Mesothelial cell of epicardium (in vitro differentiated cells): ENCODE measurements at regions not wholly inside any gene's neighbourhood (a gene's known extent, or its start where the extent isn't known, plus 50 kb on each side); places are given as distances from the start of the nearest gene placed in this dataset.

Experiments used
- DNase-seq, 2 experiments: peaks; one replicate each; pipeline ENCODE4 v3.0.0; 2021; ENCODE audit warnings: low spot score in 2 of 2; ENCODE audit not compliant: unreplicated experiment in 2 of 2
- H3K27ac Mint-ChIP-seq: 2 replicates; pipeline ENCODE4 v1.8.0; 2021; ENCODE audit warnings: mixed read lengths
- H3K27me3 Mint-ChIP-seq: 2 replicates; pipeline ENCODE4 v1.8.0; 2021; ENCODE audit warnings: low read depth, mixed read lengths
- H3K36me3 Mint-ChIP-seq: 2 replicates; pipeline ENCODE4 v1.8.0; 2021; ENCODE audit warnings: mixed read lengths
- H3K4me1 Mint-ChIP-seq: 2 replicates; pipeline ENCODE4 v1.8.0; 2021; ENCODE audit warnings: mixed read lengths
- H3K4me3 Mint-ChIP-seq: 2 replicates; pipeline ENCODE4 v1.8.0; 2021; ENCODE audit warnings: mild to moderate bottlenecking, moderate library complexity, mixed read lengths
- H3K9me3 Mint-ChIP-seq: 2 replicates; pipeline ENCODE4 v1.8.0; 2021; ENCODE audit warnings: mixed read lengths
- TF ChIP-seq, protein P1 (sequence below): fragments of 200-600 bp; sonication (generic); IDR thresholded peaks from one replicate; pipeline ENCODE4 v1.5.0; 2021; ENCODE audit warnings: antibody characterized with exemption; ENCODE audit not compliant: unreplicated experiment

DNA sequence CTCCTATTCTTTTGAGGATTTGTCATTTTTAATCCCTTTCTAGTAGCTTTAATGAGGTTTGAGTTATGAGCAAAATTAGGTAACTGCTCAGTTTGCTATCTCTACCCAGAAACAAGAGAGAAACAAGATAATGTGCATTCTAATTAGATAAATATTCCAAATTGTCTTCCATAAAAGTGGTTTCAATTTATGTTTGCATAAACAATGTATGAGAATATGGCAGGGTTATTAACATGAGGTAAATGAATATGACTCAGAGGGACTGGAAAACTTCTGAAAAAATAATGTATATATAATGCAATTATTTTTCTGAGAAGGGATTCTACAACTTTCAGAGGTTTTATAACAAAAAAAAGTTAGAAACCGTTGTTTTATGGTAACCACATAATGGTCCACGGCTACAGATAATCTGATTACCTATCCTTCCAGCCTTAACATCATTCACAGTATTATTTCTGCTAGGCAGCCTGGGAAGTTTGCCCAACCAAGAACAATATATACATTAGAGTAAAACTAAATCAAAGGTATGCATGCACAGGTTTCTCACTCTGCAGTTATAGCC is 101.2 kb downstream of the CRPPA start:
- H3K27ac Mint-ChIP-seq = no peak overlapping the region
- H3K9me3 Mint-ChIP-seq = peaks cover 25% of the 10 kb centered on the region
- no peak for DNase-seq
- H3K27me3 Mint-ChIP-seq = no peaks in the 10 kb centered on the region
- peaks cover 2% of the 10 kb centered on the region for H3K36me3 Mint-ChIP-seq
- peaks cover 8% of the 10 kb centered on the region for H3K4me1 Mint-ChIP-seq
- TF ChIP-seq, protein P1, sequence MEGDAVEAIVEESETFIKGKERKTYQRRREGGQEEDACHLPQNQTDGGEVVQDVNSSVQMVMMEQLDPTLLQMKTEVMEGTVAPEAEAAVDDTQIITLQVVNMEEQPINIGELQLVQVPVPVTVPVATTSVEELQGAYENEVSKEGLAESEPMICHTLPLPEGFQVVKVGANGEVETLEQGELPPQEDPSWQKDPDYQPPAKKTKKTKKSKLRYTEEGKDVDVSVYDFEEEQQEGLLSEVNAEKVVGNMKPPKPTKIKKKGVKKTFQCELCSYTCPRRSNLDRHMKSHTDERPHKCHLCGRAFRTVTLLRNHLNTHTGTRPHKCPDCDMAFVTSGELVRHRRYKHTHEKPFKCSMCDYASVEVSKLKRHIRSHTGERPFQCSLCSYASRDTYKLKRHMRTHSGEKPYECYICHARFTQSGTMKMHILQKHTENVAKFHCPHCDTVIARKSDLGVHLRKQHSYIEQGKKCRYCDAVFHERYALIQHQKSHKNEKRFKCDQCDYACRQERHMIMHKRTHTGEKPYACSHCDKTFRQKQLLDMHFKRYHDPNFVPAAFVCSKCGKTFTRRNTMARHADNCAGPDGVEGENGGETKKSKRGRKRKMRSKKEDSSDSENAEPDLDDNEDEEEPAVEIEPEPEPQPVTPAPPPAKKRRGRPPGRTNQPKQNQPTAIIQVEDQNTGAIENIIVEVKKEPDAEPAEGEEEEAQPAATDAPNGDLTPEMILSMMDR = no peak
- H3K4me3 Mint-ChIP-seq = no peak overlapping the region

- Mint-ChIP-seq H3K9me3 (peaks cover 18% of the 10 kb centered on the region), H3K36me3 (no peaks in the 10 kb centered on the region), H3K4me1 (peaks cover 5% of the 10 kb centered on the region), H3K27ac (no peak overlapping the region), H3K4me3 (no peak overlapping the region), H3K27me3 (no peaks in the 10 kb centered on the region)
- TF ChIP-seq, protein P1 = no peak
- no peak for DNase-seq
Measured at GRCh38 chr7:16318989-16319915, 102.1 kb downstream of the CRPPA start.

DNA sequence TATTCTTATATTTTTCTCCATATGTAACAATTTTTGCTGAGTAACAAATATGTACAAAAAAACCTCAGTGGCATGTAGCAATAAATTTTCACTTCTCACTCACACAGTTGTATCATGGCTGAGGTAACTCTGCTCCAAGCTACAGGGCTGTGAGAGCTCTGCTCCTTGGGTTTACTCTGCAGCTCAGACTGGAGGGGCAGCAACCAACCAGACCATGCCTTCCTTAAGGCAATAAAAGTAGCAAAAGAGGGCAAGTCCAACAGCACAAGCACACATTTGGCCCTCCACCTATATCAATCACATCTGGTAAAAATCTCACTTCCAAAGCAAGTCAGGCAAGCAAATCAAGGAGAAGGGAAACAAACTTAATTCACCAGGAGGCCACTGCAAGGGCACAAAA is 102.9 kb downstream of the CRPPA start:
- peaks cover 21% of the 10 kb centered on the region for H3K9me3 Mint-ChIP-seq
- H3K36me3 Mint-ChIP-seq = no peaks in the 10 kb centered on the region
- TF ChIP-seq, protein P1 = no peak
- no peak for DNase-seq
- no peak overlapping the region for H3K27ac Mint-ChIP-seq
- no peaks in the 10 kb centered on the region for H3K27me3 Mint-ChIP-seq
- H3K4me1 Mint-ChIP-seq = peaks cover 5% of the 10 kb centered on the region
- no peak overlapping the region for H3K4me3 Mint-ChIP-seq

DNA sequence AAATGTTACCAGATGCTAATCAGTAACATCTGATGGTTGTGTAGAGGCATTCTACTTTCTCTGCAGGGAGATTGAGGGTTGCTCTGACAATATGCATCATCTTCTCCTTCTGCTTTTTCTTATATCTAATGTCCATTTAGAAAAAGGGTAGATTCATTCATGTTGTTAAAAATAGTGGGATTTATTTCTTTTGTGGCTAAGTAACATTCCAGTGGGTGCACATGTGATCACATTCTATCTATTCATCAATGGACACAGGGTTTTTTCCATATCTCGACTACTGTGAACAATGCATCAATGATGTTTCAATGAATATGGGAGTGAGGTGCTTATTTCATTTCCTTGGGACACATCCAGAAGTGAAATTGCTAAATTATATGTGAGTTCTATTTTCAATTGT is 103.9 kb downstream of the CRPPA start:
- H3K9me3 Mint-ChIP-seq = peaks cover 21% of the 10 kb centered on the region
- peaks cover 5% of the 10 kb centered on the region for H3K4me1 Mint-ChIP-seq
- TF ChIP-seq, protein P1 = no peak
- no peak overlapping the region for H3K27ac Mint-ChIP-seq
- H3K27me3 Mint-ChIP-seq = no peaks in the 10 kb centered on the region
- H3K36me3 Mint-ChIP-seq = no peaks in the 10 kb centered on the region
- no peak for DNase-seq
- no peak overlapping the region for H3K4me3 Mint-ChIP-seq

DNA sequence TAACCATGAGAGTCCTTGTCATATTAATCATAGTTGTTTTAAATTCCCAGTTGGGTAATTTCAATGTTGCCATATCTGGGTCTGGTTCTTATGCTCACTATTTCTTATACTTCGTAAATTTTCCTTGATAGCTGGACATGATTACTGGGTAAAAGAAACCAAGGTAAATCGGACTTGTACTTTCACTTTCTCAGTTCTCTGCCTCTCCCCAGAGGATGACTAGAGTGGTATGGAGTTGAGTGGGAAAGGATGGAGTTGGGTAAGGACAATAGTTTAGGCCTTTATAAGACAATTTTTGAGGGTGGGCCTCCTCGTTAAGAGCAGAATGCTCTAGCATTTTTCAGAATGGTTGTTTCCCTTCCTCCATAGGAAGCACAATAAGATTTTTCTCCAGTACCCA is 106.1 kb downstream of the CRPPA start:
- Mint-ChIP-seq H3K4me3 (no peak overlapping the region), H3K4me1 (peaks cover 5% of the 10 kb centered on the region)
- TF ChIP-seq, protein P1 = no peak

More for the DNA sequence above, 106.1 kb downstream of the CRPPA start:
- no peaks in the 10 kb centered on the region for H3K27me3 Mint-ChIP-seq
- H3K36me3 Mint-ChIP-seq = no peaks in the 10 kb centered on the region
- H3K9me3 Mint-ChIP-seq = peaks cover 35% of the 10 kb centered on the region
- no peak for DNase-seq
- no peak overlapping the region for H3K27ac Mint-ChIP-seq
